Femur (tissue), 1 donor: ENCODE measurements at regions not wholly inside any gene's neighbourhood (a gene's known extent, or its start where the extent isn't known, plus 50 kb on each side); places are given as distances from the start of the nearest gene placed in this dataset.

Experiments
- DNase-seq: peaks from one replicate; pipeline ENCODE4 v3.0.0-alpha.2; 2017

- DNase-seq, result no peak
These were observed 1283.9 kb upstream of the CELF2 start for GRCh38 chr10:9733766-9734165.

- DNase-seq, result no peak
These were observed 1283.5 kb upstream of the CELF2 start for GRCh38 chr10:9734218-9734617.

- DNase-seq, result no peak
These were observed 1281.9 kb upstream of the CELF2 start for GRCh38 chr10:9735731-9736130.

GRCh38 chr10:9743639-9744038, 1274.0 kb upstream of the CELF2 start:
- no peak for DNase-seq

GRCh38 chr10:9745158-9745557, 1272.5 kb upstream of the CELF2 start:
- no peak for DNase-seq

- no peak for DNase-seq
These were observed 1260.5 kb upstream of the CELF2 start for GRCh38 chr10:9757176-9757575.

GRCh38 chr10:9759596-9759995, 1258.1 kb upstream of the CELF2 start:
- no peak for DNase-seq

- no peak for DNase-seq
These were observed 1254.6 kb upstream of the CELF2 start for GRCh38 chr10:9762966-9763656.

GRCh38 chr10:9766762-9767161, 1250.9 kb upstream of the CELF2 start:
- no peak for DNase-seq

- no peak for DNase-seq
These were observed 1236.0 kb upstream of the CELF2 start for GRCh38 chr10:9781666-9782065.

GRCh38 chr10:9786101-9786500, 1231.6 kb upstream of the CELF2 start:
- DNase-seq, result no peak

- no peak for DNase-seq
These were observed 1231.1 kb upstream of the CELF2 start for GRCh38 chr10:9786576-9786975.

- no peak for DNase-seq
These were observed 1227.7 kb upstream of the CELF2 start for GRCh38 chr10:9789996-9790395.

GRCh38 chr10:9792181-9792580, 1225.5 kb upstream of the CELF2 start:
- DNase-seq, result no peak

GRCh38 chr10:9796564-9796963, 1221.1 kb upstream of the CELF2 start:
- no peak for DNase-seq

- DNase-seq, result no peak
These were observed 1217.7 kb upstream of the CELF2 start for GRCh38 chr10:9800011-9800410.

GRCh38 chr10:9800571-9800970, 1217.1 kb upstream of the CELF2 start:
- DNase-seq, result no peak

GRCh38 chr10:9807846-9808245, 1209.8 kb upstream of the CELF2 start:
- DNase-seq, result no peak

- peak; percentile 43 for DNase-seq
These were observed 1206.1 kb upstream of the CELF2 start for GRCh38 chr10:9811601-9812000.

GRCh38 chr10:9814285-9814864, 1203.3 kb upstream of the CELF2 start:
- no peak for DNase-seq

- DNase-seq, result no peak
These were observed 1197.7 kb upstream of the CELF2 start for GRCh38 chr10:9819756-9820494.

GRCh38 chr10:9823268-9823930, 1194.3 kb upstream of the CELF2 start:
- DNase-seq, result no peak

- no peak for DNase-seq
These were observed 1193.0 kb upstream of the CELF2 start for GRCh38 chr10:9824631-9825071.
